ENCODE measurements at regions not wholly inside any gene's neighbourhood (a gene's known extent, or its start where the extent isn't known, plus 50 kb on each side); places are given as distances from the start of the nearest gene placed in this dataset.
"Not testable (repeated sequence)": the region's sequence is repeated elsewhere in the genome, so short reads cannot be mapped to it uniquely, and the experiment has no call there.

DNA sequence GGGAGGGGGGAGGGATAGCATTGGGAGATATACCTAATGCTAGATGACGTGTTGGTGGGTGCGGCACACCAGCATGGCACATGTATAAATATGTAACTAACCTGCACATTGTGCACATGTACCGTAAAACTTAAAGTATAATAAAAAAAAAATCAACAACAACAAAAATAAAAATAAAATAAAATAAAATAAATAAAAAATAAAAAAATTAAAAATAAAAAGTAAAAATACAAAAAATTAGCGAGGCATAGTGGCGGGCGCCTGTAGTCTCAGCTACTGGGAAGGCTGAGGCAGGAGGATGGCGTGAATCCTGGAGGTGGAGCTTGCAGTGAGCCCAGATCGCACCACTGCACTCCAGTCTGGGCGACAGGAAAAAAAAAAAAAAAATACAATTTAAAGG, 650.0 kb upstream of the LRRTM4 start:
- not testable (repeated sequence) for H3K27ac ChIP-seq (ENCODE audit: insufficient read depth, low read depth, low read length, poor library complexity, severe bottlenecking); H3K9me3 ChIP-seq (ENCODE audit: control insufficient read depth, low read length); H3K36me3 ChIP-seq (ENCODE audit: control insufficient read depth, insufficient read depth, low read length); H3K4me1 ChIP-seq (ENCODE audit: control insufficient read depth, insufficient read depth, low read length); H3K27me3 ChIP-seq (ENCODE audit: control insufficient read depth, insufficient read depth, low read length, poor library complexity, severe bottlenecking); H3K4me3 ChIP-seq (ENCODE audit: insufficient read depth, low read depth, low read length)
- 90 to 91% methylated on average over 5 of the region's 9 CpGs for WGBS, 2 experiments

DNA sequence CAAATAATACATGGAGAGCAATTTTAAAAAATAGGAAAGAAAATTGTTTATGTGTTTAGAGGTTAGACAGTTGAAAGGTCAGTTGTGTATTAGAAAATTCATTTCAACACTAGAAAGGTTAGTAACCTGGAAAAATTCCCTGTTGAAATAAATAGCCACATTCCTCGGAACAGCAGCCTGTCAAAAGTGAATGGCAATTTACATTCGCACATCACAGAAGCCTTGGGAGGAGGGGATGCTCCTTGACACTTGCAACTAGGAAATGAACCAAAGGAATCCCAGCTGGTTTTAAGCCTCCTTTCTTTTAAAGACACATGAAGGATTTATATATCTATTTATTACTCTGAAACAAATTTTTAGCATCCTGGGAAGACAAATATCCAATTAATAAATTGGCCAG, 653.5 kb upstream of the LRRTM4 start:
- 13 to 37% methylated on average over 2 of the region's 2 CpGs for WGBS, 2 experiments
- Histone ChIP-seq H3K4me1 (ENCODE audit: control insufficient read depth, insufficient read depth, low read length) (no peaks in the 10 kb centered on the region), H3K4me3 (ENCODE audit: insufficient read depth, low read depth, low read length) (no peak overlapping the region), H3K27me3 (ENCODE audit: control insufficient read depth, insufficient read depth, low read length, poor library complexity, severe bottlenecking) (no peaks in the 10 kb centered on the region), H3K36me3 (ENCODE audit: control insufficient read depth, insufficient read depth, low read length) (no peaks in the 10 kb centered on the region), H3K27ac (ENCODE audit: insufficient read depth, low read depth, low read length, poor library complexity, severe bottlenecking) (peak overlapping the region; percentile 26), H3K9me3 (ENCODE audit: control insufficient read depth, low read length) (no peaks in the 10 kb centered on the region)

DNA sequence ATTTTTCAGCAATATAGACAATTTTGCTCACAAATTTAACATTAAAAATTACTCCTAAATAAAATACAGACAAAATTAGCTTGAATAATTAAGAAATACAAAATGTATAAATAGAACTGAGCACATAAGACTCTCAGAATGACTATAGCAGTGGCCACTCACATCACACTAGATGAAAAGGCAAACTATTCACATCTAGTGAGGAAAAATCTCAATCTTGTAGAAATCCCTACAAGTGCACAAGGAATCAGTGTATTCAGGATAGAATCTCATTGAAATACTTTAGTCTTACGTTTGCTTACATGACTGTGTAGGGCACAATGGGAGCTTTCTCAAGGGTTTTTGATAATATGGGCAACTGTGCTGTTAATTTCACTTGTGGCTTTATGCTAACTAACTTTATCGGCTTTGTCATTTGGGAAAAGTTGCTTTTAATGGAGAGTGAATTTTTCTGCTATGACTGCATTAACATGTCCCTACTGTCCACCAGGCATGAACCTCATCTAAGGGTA, 678.9 kb upstream of the LRRTM4 start:
- Histone ChIP-seq H3K4me1 (ENCODE audit: control insufficient read depth, insufficient read depth, low read length) (no peaks in the 10 kb centered on the region), H3K4me3 (ENCODE audit: insufficient read depth, low read depth, low read length) (no peak overlapping the region), H3K36me3 (ENCODE audit: control insufficient read depth, insufficient read depth, low read length) (no peaks in the 10 kb centered on the region), H3K27ac (ENCODE audit: insufficient read depth, low read depth, low read length, poor library complexity, severe bottlenecking) (no peak overlapping the region), H3K27me3 (ENCODE audit: control insufficient read depth, insufficient read depth, low read length, poor library complexity, severe bottlenecking) (no peaks in the 10 kb centered on the region), H3K9me3 (ENCODE audit: control insufficient read depth, low read length) (no peaks in the 10 kb centered on the region)
- 92 to 95% methylated on average over 2 of the region's 2 CpGs for WGBS, 2 experiments

DNA sequence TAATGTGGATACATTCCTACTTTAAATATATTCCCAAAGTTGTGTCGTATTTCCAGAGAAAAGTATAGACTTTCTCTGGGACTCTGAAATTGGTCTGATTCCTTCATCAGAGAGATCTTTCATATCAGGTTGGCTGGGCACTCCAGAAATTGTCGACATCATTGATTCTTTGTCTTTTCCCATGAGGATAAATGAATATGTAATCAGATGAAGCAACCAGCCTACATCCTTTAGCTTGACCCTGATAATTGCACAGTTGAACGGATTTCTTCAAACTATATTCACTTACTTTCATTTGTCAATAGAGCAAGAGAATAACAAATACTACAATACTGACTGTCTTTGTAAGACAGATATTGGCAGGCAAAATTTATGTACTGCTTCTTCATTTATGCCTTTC, 680.2 kb upstream of the LRRTM4 start:
- Histone ChIP-seq H3K27me3 (ENCODE audit: control insufficient read depth, insufficient read depth, low read length, poor library complexity, severe bottlenecking) (no peaks in the 10 kb centered on the region), H3K36me3 (ENCODE audit: control insufficient read depth, insufficient read depth, low read length) (no peaks in the 10 kb centered on the region), H3K9me3 (ENCODE audit: control insufficient read depth, low read length) (no peaks in the 10 kb centered on the region), H3K27ac (ENCODE audit: insufficient read depth, low read depth, low read length, poor library complexity, severe bottlenecking) (no peak overlapping the region), H3K4me3 (ENCODE audit: insufficient read depth, low read depth, low read length) (no peak overlapping the region), H3K4me1 (ENCODE audit: control insufficient read depth, insufficient read depth, low read length) (no peaks in the 10 kb centered on the region)
- 86 to 96% methylated on average over 3 of the region's 3 CpGs for WGBS, 2 experiments

DNA sequence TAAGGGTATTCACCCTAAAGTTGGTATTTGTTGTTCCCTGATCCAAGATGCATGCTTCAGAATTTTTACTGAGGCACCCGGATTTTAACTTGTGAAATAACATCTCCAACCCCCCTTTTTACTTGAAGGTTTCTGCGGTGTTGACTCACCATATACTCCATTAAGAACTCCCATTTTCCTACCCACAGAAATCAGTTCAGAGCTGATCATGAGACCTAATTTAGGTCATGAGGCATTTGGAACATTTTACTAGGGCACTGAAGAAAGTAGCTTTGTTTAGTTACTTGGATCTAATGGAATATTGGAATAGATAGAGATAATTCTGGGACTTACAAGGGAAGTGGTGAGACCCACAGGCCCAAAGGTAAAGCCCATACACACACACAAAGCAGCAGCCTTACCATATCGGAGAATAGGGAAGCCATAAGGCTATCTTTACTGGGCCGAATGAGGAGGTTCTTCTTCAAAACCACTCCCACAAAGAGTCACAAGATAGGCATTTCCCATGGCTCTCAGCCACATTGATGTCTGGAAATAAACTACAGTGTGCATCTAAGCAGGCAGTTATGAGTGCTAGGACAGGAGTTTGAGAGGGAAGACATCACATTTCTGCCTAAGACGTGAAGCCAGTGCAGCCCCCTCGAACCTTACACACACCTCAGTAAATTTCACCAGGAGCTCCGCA, 681.0 kb upstream of the LRRTM4 start:
- H3K27me3 ChIP-seq (ENCODE audit: control insufficient read depth, insufficient read depth, low read length, poor library complexity, severe bottlenecking): no peaks in the 10 kb centered on the region
- H3K4me3 ChIP-seq (ENCODE audit: insufficient read depth, low read depth, low read length): no peak overlapping the region
- H3K4me1 ChIP-seq (ENCODE audit: control insufficient read depth, insufficient read depth, low read length): no peaks in the 10 kb centered on the region
- WGBS, 2 experiments: 89 to 93% methylated on average over 7 of the region's 7 CpGs
- H3K9me3 ChIP-seq (ENCODE audit: control insufficient read depth, low read length): no peaks in the 10 kb centered on the region
- no peak overlapping the region for H3K27ac ChIP-seq (ENCODE audit: insufficient read depth, low read depth, low read length, poor library complexity, severe bottlenecking)
- no peaks in the 10 kb centered on the region for H3K36me3 ChIP-seq (ENCODE audit: control insufficient read depth, insufficient read depth, low read length)

DNA sequence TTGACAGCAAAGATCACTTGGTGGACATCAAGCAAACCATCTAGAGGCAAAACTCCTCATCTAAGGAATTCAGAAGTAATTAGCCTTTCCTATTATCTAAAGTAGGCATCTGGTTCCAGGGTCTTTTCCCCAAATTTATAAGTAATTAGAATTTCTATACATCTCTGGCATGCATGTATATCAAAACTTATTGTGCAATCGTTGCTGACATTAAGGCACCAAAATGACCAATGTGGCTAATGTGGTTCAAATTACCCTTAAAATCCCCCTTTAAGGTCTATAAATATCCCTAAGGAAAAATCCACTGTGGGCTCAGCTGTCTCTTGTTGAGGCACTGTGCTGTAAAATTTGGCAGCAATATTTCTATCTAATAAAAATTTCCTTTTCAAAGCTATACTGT, 695.9 kb upstream of the LRRTM4 start:
- Histone ChIP-seq H3K4me3 (ENCODE audit: insufficient read depth, low read depth, low read length) (no peak overlapping the region), H3K4me1 (ENCODE audit: control insufficient read depth, insufficient read depth, low read length) (no peaks in the 10 kb centered on the region), H3K9me3 (ENCODE audit: control insufficient read depth, low read length) (no peaks in the 10 kb centered on the region), H3K27me3 (ENCODE audit: control insufficient read depth, insufficient read depth, low read length, poor library complexity, severe bottlenecking) (no peaks in the 10 kb centered on the region), H3K36me3 (ENCODE audit: control insufficient read depth, insufficient read depth, low read length) (no peaks in the 10 kb centered on the region), H3K27ac (ENCODE audit: insufficient read depth, low read depth, low read length, poor library complexity, severe bottlenecking) (no peak overlapping the region)
- 93 to 100% methylated on average over 1 of the region's 1 CpG for WGBS, 2 experiments

DNA sequence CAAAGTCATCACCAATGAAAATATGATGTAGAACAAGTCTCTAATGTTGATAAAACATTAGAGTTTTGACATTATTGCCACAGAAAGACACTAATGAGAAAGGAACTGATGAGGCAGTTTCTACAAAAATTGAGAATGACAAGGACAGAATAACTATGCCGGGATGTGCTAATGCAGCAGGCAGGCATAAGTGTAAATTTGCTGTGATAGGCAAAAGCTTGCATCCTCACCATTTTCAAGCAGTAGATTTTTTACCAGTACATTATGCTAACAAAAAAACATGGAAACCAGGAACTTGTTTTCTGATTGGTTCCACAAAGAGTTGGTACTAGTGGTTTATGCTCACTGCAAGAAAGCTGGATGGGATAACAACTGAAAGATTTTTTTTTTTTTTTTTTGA, 715.5 kb upstream of the LRRTM4 start:
- H3K4me1 ChIP-seq (ENCODE audit: control insufficient read depth, insufficient read depth, low read length): no peaks in the 10 kb centered on the region
- 95 to 96% methylated on average over 1 of the region's 1 CpG for WGBS, 2 experiments
- no peak overlapping the region for H3K27ac ChIP-seq (ENCODE audit: insufficient read depth, low read depth, low read length, poor library complexity, severe bottlenecking)
- H3K9me3 ChIP-seq (ENCODE audit: control insufficient read depth, low read length): no peaks in the 10 kb centered on the region
- no peaks in the 10 kb centered on the region for H3K36me3 ChIP-seq (ENCODE audit: control insufficient read depth, insufficient read depth, low read length)
- H3K27me3 ChIP-seq (ENCODE audit: control insufficient read depth, insufficient read depth, low read length, poor library complexity, severe bottlenecking): no peaks in the 10 kb centered on the region
- H3K4me3 ChIP-seq (ENCODE audit: insufficient read depth, low read depth, low read length): no peak overlapping the region

DNA sequence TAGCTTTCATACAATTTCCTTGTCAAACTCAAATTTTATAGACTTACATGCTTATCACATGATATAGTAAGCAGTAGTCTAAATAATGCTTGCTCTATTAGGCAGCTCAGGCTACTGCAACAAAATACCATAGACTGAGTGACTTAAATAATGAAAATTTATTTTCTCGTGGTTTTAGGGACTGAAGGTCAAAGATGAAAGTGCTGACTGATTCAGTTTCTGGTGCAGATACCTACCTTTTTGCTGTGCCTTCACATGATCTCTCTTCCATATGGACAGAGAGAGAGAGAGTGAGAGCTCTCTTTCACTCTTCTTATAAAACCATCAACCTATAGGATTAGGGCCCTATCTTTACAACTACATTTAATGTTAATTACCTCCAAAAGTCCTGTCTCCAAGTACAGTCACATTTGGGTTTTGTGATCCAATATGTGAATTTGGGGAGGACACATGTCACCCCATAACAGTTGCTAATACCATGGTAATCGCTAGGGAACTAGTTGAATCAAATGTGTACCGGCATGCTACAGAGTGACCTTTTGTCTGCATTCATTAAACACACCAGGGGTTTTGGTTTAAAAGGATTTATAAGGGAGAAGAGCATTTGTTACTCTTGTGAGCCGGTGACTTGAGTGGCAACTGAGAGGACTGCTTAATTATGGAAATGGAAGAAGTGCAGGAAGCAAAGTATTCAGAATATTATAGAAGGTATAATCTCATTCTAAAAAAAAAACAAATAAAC, 723.4 kb upstream of the LRRTM4 start:
- H3K4me3 ChIP-seq (ENCODE audit: insufficient read depth, low read depth, low read length): no peak overlapping the region
- H3K9me3 ChIP-seq (ENCODE audit: control insufficient read depth, low read length): no peaks in the 10 kb centered on the region
- H3K27ac ChIP-seq (ENCODE audit: insufficient read depth, low read depth, low read length, poor library complexity, severe bottlenecking): no peak overlapping the region
- WGBS, 2 experiments: 28 to 29% methylated on average over 4 of the region's 4 CpGs
- H3K36me3 ChIP-seq (ENCODE audit: control insufficient read depth, insufficient read depth, low read length): no peaks in the 10 kb centered on the region
- H3K27me3 ChIP-seq (ENCODE audit: control insufficient read depth, insufficient read depth, low read length, poor library complexity, severe bottlenecking): no peaks in the 10 kb centered on the region
- no peaks in the 10 kb centered on the region for H3K4me1 ChIP-seq (ENCODE audit: control insufficient read depth, insufficient read depth, low read length)

DNA sequence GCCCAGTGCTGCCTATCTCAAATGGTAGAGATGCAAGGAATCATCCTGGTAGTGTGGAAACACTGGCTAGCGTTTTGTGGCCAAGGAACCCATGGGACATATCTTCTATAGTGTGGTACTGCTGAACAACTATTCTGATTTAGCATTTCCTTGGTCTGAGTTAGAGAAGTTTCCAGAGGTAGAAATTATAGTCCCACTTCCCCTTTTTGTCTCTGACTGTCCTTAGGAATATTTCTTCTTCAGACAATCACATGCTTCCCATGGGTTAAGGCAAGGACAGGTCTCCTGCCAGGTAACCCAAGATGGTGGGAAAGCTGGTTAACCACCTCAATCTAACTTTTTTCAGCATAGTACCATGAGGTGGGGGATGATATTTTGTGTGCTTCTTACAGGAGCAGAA, 729.5 kb upstream of the LRRTM4 start:
- H3K27ac ChIP-seq (ENCODE audit: insufficient read depth, low read depth, low read length, poor library complexity, severe bottlenecking): no peak overlapping the region
- H3K9me3 ChIP-seq (ENCODE audit: control insufficient read depth, low read length): no peaks in the 10 kb centered on the region
- H3K4me3 ChIP-seq (ENCODE audit: insufficient read depth, low read depth, low read length): no peak overlapping the region
- no peaks in the 10 kb centered on the region for H3K4me1 ChIP-seq (ENCODE audit: control insufficient read depth, insufficient read depth, low read length)
- no peaks in the 10 kb centered on the region for H3K27me3 ChIP-seq (ENCODE audit: control insufficient read depth, insufficient read depth, low read length, poor library complexity, severe bottlenecking)
- whole genome bisulfite sequencing, 2 experiments: 94 to 100% methylated on average over 1 of the region's 1 CpG
- no peaks in the 10 kb centered on the region for H3K36me3 ChIP-seq (ENCODE audit: control insufficient read depth, insufficient read depth, low read length)

DNA sequence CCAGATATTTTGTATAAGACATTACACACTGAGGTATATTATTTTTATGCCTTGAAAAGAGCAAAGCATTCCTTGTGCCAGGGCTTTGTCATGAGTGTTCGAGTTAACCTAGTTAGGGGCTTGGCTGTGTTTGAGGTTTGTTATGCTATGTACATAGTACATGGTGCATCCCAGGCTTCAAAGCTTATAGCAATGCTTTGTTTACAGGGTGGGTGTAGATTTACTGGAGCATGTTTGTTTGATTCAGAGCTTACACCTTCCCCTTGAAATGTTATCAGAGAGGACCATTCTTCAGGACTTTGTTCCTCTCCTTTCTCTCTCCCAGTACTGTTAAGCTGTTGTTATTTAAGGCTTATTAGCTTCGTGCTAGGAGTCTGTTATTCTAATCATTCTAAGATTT, 738.7 kb upstream of the LRRTM4 start:
- Histone ChIP-seq H3K27me3 (ENCODE audit: control insufficient read depth, insufficient read depth, low read length, poor library complexity, severe bottlenecking) (no peaks in the 10 kb centered on the region), H3K4me1 (ENCODE audit: control insufficient read depth, insufficient read depth, low read length) (no peaks in the 10 kb centered on the region), H3K27ac (ENCODE audit: insufficient read depth, low read depth, low read length, poor library complexity, severe bottlenecking) (no peak overlapping the region), H3K9me3 (ENCODE audit: control insufficient read depth, low read length) (no peaks in the 10 kb centered on the region), H3K36me3 (ENCODE audit: control insufficient read depth, insufficient read depth, low read length) (no peaks in the 10 kb centered on the region), H3K4me3 (ENCODE audit: insufficient read depth, low read depth, low read length) (no peak overlapping the region)
- WGBS, 2 experiments: 83 to 91% methylated on average over 1 to 2 of the region's 2 CpGs
